ENCODE measurements at regions not wholly inside any gene's neighbourhood (a gene's known extent, or its start where the extent isn't known, plus 50 kb on each side); places are given as distances from the start of the nearest gene placed in this dataset.

DNA sequence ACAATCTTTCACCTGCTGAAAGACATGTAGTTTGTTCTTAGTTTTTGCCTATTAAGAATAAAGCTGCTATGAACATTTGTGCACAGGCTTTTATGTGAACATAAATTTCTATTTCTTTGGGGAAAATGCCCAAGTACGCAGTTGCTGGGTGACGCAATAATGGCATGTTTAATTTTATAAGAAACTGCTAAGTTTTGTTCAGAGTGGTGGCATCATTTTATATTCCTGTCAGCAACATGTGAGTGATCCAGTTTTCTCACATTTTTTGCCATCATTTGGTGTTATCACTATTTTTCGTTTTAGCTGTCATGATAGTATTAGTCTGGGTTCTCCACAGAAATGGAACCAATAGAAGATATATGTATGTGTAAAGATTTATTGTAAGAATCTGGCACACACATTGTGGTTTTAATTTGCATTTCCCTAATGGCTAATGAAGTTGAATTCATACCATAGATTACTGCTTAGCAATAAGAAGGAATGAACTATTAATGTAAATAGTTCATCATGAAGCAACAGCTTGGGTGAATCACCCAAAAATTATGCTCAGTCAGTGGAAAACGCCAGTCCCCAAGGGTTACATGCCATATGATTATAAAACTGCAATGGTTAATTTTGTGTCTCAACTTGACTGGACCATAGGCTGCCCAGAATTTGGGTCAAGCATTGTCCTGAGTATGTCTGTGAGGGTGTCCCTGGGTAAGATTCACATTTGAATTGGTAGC is 358.6 kb downstream of the MSX2 start:
- H3K4me3 ChIP-seq (ENCODE audit: low read depth, poor library complexity, severe bottlenecking) = no peak overlapping the region
- intact Hi-C loops (cut with DNase I; ENCODE audit: low total_unique reads) = no loop called here
- WGBS, 2 donors = 66 to 73% methylated on average over 4 of the region's 4 CpGs
- DNase-seq (ENCODE audit: low spot score in 2 of 2) = no peak
- TF ChIP-seq POLR2A (IDR thresholded peaks at IDR 0.05) = no peak
- TF ChIP-seq, protein P1, sequence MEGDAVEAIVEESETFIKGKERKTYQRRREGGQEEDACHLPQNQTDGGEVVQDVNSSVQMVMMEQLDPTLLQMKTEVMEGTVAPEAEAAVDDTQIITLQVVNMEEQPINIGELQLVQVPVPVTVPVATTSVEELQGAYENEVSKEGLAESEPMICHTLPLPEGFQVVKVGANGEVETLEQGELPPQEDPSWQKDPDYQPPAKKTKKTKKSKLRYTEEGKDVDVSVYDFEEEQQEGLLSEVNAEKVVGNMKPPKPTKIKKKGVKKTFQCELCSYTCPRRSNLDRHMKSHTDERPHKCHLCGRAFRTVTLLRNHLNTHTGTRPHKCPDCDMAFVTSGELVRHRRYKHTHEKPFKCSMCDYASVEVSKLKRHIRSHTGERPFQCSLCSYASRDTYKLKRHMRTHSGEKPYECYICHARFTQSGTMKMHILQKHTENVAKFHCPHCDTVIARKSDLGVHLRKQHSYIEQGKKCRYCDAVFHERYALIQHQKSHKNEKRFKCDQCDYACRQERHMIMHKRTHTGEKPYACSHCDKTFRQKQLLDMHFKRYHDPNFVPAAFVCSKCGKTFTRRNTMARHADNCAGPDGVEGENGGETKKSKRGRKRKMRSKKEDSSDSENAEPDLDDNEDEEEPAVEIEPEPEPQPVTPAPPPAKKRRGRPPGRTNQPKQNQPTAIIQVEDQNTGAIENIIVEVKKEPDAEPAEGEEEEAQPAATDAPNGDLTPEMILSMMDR (IDR thresholded peaks at IDR 0.05) = no peak

DNA sequence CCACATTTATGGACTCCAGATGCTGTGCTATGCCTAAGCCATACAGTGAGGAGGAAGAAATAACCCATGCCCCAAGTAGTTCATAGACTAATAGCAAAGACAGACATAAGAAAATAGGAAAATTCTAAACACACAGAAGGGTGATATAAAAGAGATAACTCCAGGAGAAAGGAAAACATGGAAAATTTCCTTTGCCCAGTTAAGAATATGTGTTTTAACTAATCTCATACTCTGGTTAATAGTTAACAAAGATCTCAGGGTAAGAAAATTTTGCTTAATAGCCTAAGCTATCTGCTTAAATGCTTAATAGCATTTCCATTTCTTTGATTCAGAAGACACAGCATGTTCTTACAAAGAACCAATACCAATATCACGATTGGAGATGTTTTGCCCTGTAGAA is 358.0 kb downstream of the MSX2 start:
- TF ChIP-seq, protein P1 (IDR thresholded peaks at IDR 0.05) = no peak
- no peak for TF ChIP-seq POLR2A (IDR thresholded peaks at IDR 0.05)
- 64 to 66% methylated on average over 1 of the region's 1 CpG for WGBS, 2 donors
- DNase-seq (ENCODE audit: low spot score in 2 of 2) = no peak
- H3K4me3 ChIP-seq (ENCODE audit: low read depth, poor library complexity, severe bottlenecking) = no peak overlapping the region
- intact Hi-C loops (cut with DNase I; ENCODE audit: low total_unique reads) = no loop called here

DNA sequence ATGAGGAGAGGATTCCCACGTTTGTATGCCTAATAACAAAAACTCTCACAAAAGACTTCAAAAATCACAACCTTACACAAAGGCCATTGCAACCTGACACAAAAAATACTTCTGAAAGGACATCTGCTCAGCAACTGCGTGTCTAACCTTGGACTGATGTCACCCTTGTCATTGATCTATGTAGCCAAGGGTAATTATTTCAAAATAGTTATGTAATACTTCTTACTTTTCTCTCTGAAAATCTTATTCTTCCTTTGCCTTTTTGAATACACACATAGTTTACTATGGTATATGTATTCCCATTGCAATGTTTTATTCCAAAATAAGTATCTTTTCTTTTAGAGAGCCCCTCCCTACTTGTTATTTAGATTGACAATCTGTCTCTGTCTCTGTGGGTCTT is 355.3 kb downstream of the MSX2 start:
- TF ChIP-seq POLR2A (IDR thresholded peaks at IDR 0.05) = no peak
- TF ChIP-seq, protein P1 (IDR thresholded peaks at IDR 0.05) = no peak
- no peak for DNase-seq (ENCODE audit: low spot score in 2 of 2)
- intact Hi-C loops (cut with DNase I; ENCODE audit: low total_unique reads) = no loop called here
- WGBS, 2 donors = 60 to 69% methylated on average over 2 of the region's 2 CpGs
- H3K4me3 ChIP-seq (ENCODE audit: low read depth, poor library complexity, severe bottlenecking) = no peak overlapping the region

DNA sequence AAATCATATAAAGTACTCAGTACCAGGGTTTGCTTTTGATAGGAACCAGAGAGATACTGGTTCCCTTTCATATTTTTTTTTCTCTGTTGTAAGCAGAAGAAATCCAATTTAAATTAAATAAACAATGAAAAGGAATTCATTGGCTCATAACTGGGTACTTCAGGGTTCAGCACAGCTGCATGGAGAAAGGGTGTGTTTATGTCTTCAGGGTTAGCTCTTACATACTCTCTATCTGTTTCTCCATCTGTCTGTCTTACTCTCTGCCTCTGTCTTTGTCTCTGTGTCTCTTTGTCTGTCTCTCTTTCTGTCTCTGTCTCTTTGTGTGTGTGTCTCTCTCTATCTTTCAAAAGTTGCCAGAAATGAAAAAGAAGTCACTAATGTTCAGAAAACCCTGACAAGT is 345.9 kb downstream of the MSX2 start:
- TF ChIP-seq, protein P1 (IDR thresholded peaks at IDR 0.05) = no peak
- no peak for TF ChIP-seq POLR2A (IDR thresholded peaks at IDR 0.05)
- intact Hi-C loops (cut with DNase I; ENCODE audit: low total_unique reads) = no loop called here
- no peak for DNase-seq (ENCODE audit: low spot score in 2 of 2)
- no peak overlapping the region for H3K4me3 ChIP-seq (ENCODE audit: low read depth, poor library complexity, severe bottlenecking)

DNA sequence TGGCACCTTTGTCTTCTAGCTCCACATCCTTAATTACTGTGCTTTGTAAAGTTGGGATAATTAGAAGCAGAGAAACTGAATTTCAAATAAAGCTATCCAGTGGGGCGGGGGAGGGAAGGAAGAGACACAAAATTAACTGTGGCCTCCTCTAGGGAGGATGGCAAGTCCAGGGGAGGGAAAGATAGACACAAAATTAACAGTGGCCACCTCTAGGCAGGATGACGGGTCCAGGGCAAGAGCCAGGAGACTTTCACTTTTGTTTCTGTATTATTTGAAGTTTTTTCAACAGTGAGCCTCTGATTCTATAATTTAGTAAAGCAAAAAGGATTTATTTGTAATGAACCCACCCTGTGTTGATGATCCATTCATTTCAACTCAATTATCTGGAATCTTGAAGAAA is 335.9 kb downstream of the MSX2 start:
- H3K4me3 ChIP-seq (ENCODE audit: low read depth, poor library complexity, severe bottlenecking) = no peak overlapping the region
- 32 to 50% methylated on average over 2 of the region's 2 CpGs for WGBS, 2 donors
- no peak for TF ChIP-seq POLR2A (IDR thresholded peaks at IDR 0.05)
- TF ChIP-seq, protein P1 (IDR thresholded peaks at IDR 0.05) = no peak
- intact Hi-C loops (cut with DNase I; ENCODE audit: low total_unique reads) = no loop called here
- DNase-seq (ENCODE audit: low spot score in 2 of 2) = no peak

DNA sequence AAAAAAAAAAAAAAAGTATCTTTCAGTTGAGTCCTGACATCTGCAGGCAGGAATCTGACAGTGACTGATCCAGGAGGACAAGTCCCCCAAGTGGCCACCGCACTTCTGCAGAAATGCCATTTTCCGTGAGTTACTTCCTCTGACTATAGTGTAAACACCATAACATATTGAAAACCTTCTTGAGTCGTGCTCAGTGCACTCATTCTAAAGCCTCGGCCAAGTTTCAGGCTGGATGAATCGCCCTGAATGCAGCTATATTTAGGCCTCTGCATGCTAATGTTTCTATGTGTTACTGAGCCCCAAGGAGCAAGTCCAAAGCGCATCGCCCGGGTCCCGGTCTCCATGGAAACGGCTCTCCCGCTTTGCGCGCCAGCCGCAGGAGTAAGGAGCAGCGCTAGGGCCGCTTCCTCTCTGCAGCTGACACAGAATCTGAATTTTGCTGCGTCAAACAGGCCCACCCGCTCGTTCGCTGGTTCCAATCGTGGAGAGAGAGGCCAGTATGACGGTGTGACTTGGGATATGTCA is 335.4 kb downstream of the MSX2 start:
- 11 to 18% methylated on average over 22 of the region's 22 CpGs for WGBS, 2 donors
- no peak for DNase-seq (ENCODE audit: low spot score in 2 of 2)
- TF ChIP-seq, protein P1 (IDR thresholded peaks at IDR 0.05) = no peak
- no peak for TF ChIP-seq POLR2A (IDR thresholded peaks at IDR 0.05)
- intact Hi-C loops (cut with DNase I; ENCODE audit: low total_unique reads) = no loop called here
- no peak overlapping the region for H3K4me3 ChIP-seq (ENCODE audit: low read depth, poor library complexity, severe bottlenecking)

Data from lower leg skin (tissue), 4 donors.